GM23338 (cell line): ENCODE measurements at regions not wholly inside any gene's neighbourhood (a gene's known extent, or its start where the extent isn't known, plus 50 kb on each side); places are given as distances from the start of the nearest gene placed in this dataset.

Experiments used
- CREB1 ChIP-seq: fragments of 250-450 bp; sonication (Bioruptor Pico); IDR thresholded peaks from 2 replicates; pipeline ENCODE4 v1.5.0; 2020; ENCODE audit warnings: low read depth, mild to moderate bottlenecking, moderate library complexity
- CTCF ChIP-seq, 2 experiments: fragments of 200-600 bp in 1 of 2; sonication (generic) in 1 of 2; conservative IDR thresholded peaks; 2 replicates each; pipeline versions ENCODE4 v1.5.1 to v1.6.1; 2016 to 2017; ENCODE audit warnings: antibody characterized with exemption in 2 of 2, low read depth in 2 of 2, mild to moderate bottlenecking in 2 of 2, moderate library complexity in 1 of 2
- EZH2 ChIP-seq: fragments of 200-600 bp; sonication (generic); IDR thresholded peaks from one replicate; pipeline ENCODE4 v1.8.0; 2017; ENCODE audit warnings: antibody characterized with exemption, mild to moderate bottlenecking, low read depth; ENCODE audit not compliant: unreplicated experiment
- EZH2phosphoT487 ChIP-seq: fragments of 200-600 bp; sonication (generic); IDR thresholded peaks from one replicate; pipeline ENCODE4 v1.8.1; 2018; ENCODE audit warnings: antibody characterized with exemption; ENCODE audit not compliant: unreplicated experiment
- JUNB ChIP-seq: IDR thresholded peaks from one replicate; pipeline ENCODE4 v1.6.1; 2016; ENCODE audit warnings: antibody characterized with exemption; ENCODE audit not compliant: unreplicated experiment
- NANOG ChIP-seq: IDR thresholded peaks from 2 replicates; pipeline ENCODE4 v1.6.1; 2016; ENCODE audit warnings: antibody characterized with exemption, borderline replicate concordance
- POLR2AphosphoS5 ChIP-seq: IDR thresholded peaks from 2 replicates; pipeline ENCODE4 v1.6.1; 2016; ENCODE audit warnings: antibody characterized with exemption, low read depth
- REST ChIP-seq: IDR thresholded peaks from one replicate; pipeline ENCODE4 v1.6.1; 2018; ENCODE audit warnings: antibody characterized with exemption; ENCODE audit not compliant: unreplicated experiment
- ZNF462 ChIP-seq: fragments of 250-450 bp; sonication (Bioruptor Pico); IDR thresholded peaks from 2 replicates; pipeline ENCODE4 v1.5.0; 2020; ENCODE audit warnings: mild to moderate bottlenecking, moderate library complexity

GRCh38 chr11:130692220-130692619 lies 224.1 kb downstream of the SNX19 start:
- TF ChIP-seq CTCF (conservative IDR thresholded peaks at IDR 0.05; ENCODE audit: low read depth in 2 of 2) (no peak), JUNB (no peak), POLR2AphosphoS5 (no peak), EZH2 (no peak), REST (no peak), NANOG (no peak), EZH2phosphoT487 (no peak), ZNF462 (CRISPR knock-in tag) (no peak), CREB1 (CRISPR knock-in tag) (no peak)
